ENCODE measurements at regions not wholly inside any gene's neighbourhood (a gene's known extent, or its start where the extent isn't known, plus 50 kb on each side); places are given as distances from the start of the nearest gene placed in this dataset.

DNA sequence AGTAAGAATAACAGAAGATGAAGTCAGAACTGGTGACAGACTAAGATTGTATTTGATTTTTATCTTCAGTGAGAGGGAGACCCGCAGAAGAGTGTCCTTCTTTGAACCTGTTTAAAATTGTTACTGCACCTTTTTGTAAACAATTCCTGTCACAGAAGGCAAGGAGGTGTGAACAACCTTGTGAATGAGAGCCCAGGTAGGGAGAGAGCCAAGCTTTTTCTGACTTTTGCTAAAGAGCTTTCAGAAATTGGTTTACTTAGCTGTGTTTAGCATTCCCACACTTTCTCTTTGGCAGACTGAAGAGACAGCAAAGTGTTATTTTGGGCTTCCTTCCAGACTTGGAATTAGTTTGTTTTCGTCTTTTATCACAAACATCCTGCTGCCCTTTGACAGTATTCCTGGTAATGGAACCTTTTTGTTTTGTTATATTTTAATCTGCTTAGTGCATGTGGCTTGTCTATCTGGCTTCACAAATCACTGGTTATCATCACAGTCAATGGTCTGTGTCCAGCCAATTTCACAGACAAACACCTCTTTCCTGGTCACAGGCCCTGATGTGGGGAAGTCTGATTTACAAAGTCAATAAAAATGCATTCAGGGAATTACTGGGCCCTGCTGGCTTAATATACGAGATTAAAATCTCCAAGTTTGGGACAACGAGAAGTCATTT is 85.7 kb upstream of the HS3ST2 start:
- no peaks in the 10 kb centered on the region for H3K4me1 ChIP-seq (ENCODE audit: control insufficient read depth in 1 of 2, insufficient read depth in 2 of 2, low read length in 2 of 2)
- peaks cover 0 to 2% of the 10 kb centered on the region in 2 donors for H3K27me3 ChIP-seq (ENCODE audit: control insufficient read depth in 2 of 2, insufficient read depth in 2 of 2, low read length in 2 of 2)
- peaks cover 0 to 4% (median 0%) of the 10 kb centered on the region in 7 donors for H3K9me3 Mint-ChIP-seq
- H3K9ac ChIP-seq (ENCODE audit: insufficient read depth, low read length, poor library complexity, severe bottlenecking): no peak overlapping the region
- H3K9me3 ChIP-seq (replicated peaks in 1 of 2; ENCODE audit: control insufficient read depth in 1 of 2, insufficient read depth in 1 of 2, low read length in 2 of 2): no peaks in the 10 kb centered on the region
- no peaks in the 10 kb centered on the region for H4K20me1 ChIP-seq (ENCODE audit: insufficient read depth, low read length)
- no peaks in the 10 kb centered on the region for H3K36me3 Mint-ChIP-seq
- no peak overlapping the region for H3K27ac ChIP-seq (ENCODE audit: low read depth in 1 of 2, low read length in 2 of 2)
- no peaks in the 10 kb centered on the region for H3K36me3 ChIP-seq (replicated peaks in 1 of 2; ENCODE audit: control insufficient read depth in 1 of 2, insufficient read depth in 2 of 2, low read length in 2 of 2)
- no peak overlapping the region for H3K27ac Mint-ChIP-seq
- TF ChIP-seq, protein P1, sequence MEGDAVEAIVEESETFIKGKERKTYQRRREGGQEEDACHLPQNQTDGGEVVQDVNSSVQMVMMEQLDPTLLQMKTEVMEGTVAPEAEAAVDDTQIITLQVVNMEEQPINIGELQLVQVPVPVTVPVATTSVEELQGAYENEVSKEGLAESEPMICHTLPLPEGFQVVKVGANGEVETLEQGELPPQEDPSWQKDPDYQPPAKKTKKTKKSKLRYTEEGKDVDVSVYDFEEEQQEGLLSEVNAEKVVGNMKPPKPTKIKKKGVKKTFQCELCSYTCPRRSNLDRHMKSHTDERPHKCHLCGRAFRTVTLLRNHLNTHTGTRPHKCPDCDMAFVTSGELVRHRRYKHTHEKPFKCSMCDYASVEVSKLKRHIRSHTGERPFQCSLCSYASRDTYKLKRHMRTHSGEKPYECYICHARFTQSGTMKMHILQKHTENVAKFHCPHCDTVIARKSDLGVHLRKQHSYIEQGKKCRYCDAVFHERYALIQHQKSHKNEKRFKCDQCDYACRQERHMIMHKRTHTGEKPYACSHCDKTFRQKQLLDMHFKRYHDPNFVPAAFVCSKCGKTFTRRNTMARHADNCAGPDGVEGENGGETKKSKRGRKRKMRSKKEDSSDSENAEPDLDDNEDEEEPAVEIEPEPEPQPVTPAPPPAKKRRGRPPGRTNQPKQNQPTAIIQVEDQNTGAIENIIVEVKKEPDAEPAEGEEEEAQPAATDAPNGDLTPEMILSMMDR (IDR thresholded peaks at IDR 0.05): no peak
- H3K27me3 Mint-ChIP-seq (ENCODE audit: low read depth in 3 of 3): peaks cover 5 to 19% (median 15%) of the 10 kb centered on the region in 3 donors
- H3K4me1 Mint-ChIP-seq: peaks cover 2% of the 10 kb centered on the region
- DNase-seq: no peak
- no peak overlapping the region for H2AFZ ChIP-seq (ENCODE audit: insufficient read depth, low read depth, low read length, poor library complexity, severe bottlenecking)
- no peaks in the 10 kb centered on the region for H3K79me2 ChIP-seq (ENCODE audit: insufficient read depth, low read length)
- H3K4me3 Mint-ChIP-seq: no peak overlapping the region
- H3K4me3 ChIP-seq (replicated peaks in 1 of 3; ENCODE audit: low read depth in 2 of 3, low read length in 3 of 3): no peak overlapping the region
- intact Hi-C loops (cut with micrococcal nuclease): no loop called here
- WGBS (ENCODE audit: insufficient coverage): 86% methylated on average over 2 of the region's 4 CpGs
- no peak overlapping the region for H3K4me2 ChIP-seq (replicated peaks; ENCODE audit: extremely low read depth, low read length, poor library complexity, severe bottlenecking)

DNA sequence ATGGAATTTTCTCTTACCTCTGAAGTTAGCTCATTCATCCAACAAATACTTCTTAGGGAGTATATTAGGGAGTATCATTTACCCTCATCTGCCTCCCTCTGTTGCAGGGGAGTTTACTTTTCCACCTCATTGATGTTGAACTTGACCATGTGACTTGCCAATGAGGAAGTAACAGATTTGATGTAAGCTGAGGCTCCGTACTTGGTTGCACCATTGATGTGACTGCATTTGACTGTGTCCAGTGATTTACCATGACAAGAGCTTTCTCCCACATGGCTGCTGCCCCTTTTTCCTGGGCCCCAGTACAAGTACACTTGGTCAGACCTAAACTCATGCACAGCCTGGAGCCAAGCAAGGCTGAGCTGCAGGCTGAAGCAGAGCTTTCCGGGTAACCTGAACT is 81.6 kb upstream of the HS3ST2 start:
- no peaks in the 10 kb centered on the region for H3K79me2 ChIP-seq (ENCODE audit: insufficient read depth, low read length)
- no peaks in the 10 kb centered on the region for H3K4me1 ChIP-seq (ENCODE audit: control insufficient read depth in 1 of 2, insufficient read depth in 2 of 2, low read length in 2 of 2)
- H3K9me3 ChIP-seq (replicated peaks in 1 of 2; ENCODE audit: control insufficient read depth in 1 of 2, insufficient read depth in 1 of 2, low read length in 2 of 2): no peaks in the 10 kb centered on the region
- peaks cover 0 to 2% of the 10 kb centered on the region in 2 donors for H3K27me3 ChIP-seq (ENCODE audit: control insufficient read depth in 2 of 2, insufficient read depth in 2 of 2, low read length in 2 of 2)
- no peak overlapping the region for H3K27ac ChIP-seq (ENCODE audit: low read depth in 1 of 2, low read length in 2 of 2)
- intact Hi-C loops (cut with micrococcal nuclease): no loop called here
- TF ChIP-seq, protein P1 (IDR thresholded peaks at IDR 0.05): no peak
- no peak overlapping the region for H3K4me2 ChIP-seq (replicated peaks; ENCODE audit: extremely low read depth, low read length, poor library complexity, severe bottlenecking)
- no peak for DNase-seq
- no peak overlapping the region for H3K9ac ChIP-seq (ENCODE audit: insufficient read depth, low read length, poor library complexity, severe bottlenecking)
- H3K4me3 ChIP-seq (replicated peaks in 1 of 3; ENCODE audit: low read depth in 2 of 3, low read length in 3 of 3): no peak overlapping the region
- Mint-ChIP-seq H3K27ac (no peak overlapping the region), H3K4me3 (no peak overlapping the region), H3K36me3 (no peaks in the 10 kb centered on the region), H3K9me3 (peaks cover 0 to 3% (median 0%) of the 10 kb centered on the region in 7 donors), H3K27me3 (ENCODE audit: low read depth in 3 of 3) (peaks cover 7 to 30% (median 11%) of the 10 kb centered on the region in 3 donors), H3K4me1 (peaks cover 2% of the 10 kb centered on the region)
- whole genome bisulfite sequencing (ENCODE audit: insufficient coverage): no CpG with 5 or more reads among the region's 2 CpGs
- H2AFZ ChIP-seq (ENCODE audit: insufficient read depth, low read depth, low read length, poor library complexity, severe bottlenecking): no peak overlapping the region
- H4K20me1 ChIP-seq (ENCODE audit: insufficient read depth, low read length): no peaks in the 10 kb centered on the region
- H3K36me3 ChIP-seq (replicated peaks in 1 of 2; ENCODE audit: control insufficient read depth in 1 of 2, insufficient read depth in 2 of 2, low read length in 2 of 2): no peaks in the 10 kb centered on the region

Data from CD14-positive monocyte (primary cell).